ENCODE measurements at regions not wholly inside any gene's neighbourhood (a gene's known extent, or its start where the extent isn't known, plus 50 kb on each side); places are given as distances from the start of the nearest gene placed in this dataset.

- no peak for DNase-seq
Measured at GRCh38 chr10:126851414-126852108, 53.7 kb upstream of the DOCK1 start.

GRCh38 chr10:126854726-126855495 is 50.3 kb upstream of the DOCK1 start:
- DNase-seq: no peak
